Liver (tissue), 8 donors: ENCODE measurements at regions not wholly inside any gene's neighbourhood (a gene's known extent, or its start where the extent isn't known, plus 50 kb on each side); places are given as distances from the start of the nearest gene placed in this dataset.

Experiments used
- DNase-seq: peaks from one replicate; pipeline ENCODE4 v3.0.0-alpha.2; 2017; ENCODE audit warnings: low spot score
- H3K27ac ChIP-seq, 2 donors: one replicate each; pipeline ENCODE4 v1.7.0; 2013; ENCODE audit warnings: inconsistent platforms in 2 of 2, low read length in 2 of 2, control low read depth in 1 of 2, low read depth in 1 of 2, mild to moderate bottlenecking in 1 of 2
- H3K27me3 ChIP-seq, 4 donors: one replicate each; pipeline versions ENCODE4 v1.6.1 to v1.7.0; 2013; ENCODE audit warnings: low read length in 3 of 4, inconsistent platforms in 1 of 4, mild to moderate bottlenecking in 1 of 4, moderate library complexity in 1 of 4; ENCODE audit not compliant: control insufficient read depth in 4 of 4, insufficient read depth in 4 of 4
- H3K36me3 ChIP-seq, 4 donors: one replicate each; pipeline versions ENCODE4 v1.6.1 to v1.7.0; 2013; ENCODE audit warnings: low read length in 3 of 4, mild to moderate bottlenecking in 3 of 4, low read depth in 1 of 4, moderate library complexity in 1 of 4; ENCODE audit not compliant: control insufficient read depth in 4 of 4, insufficient read depth in 3 of 4
- H3K4me1 ChIP-seq, 4 donors: one replicate each; pipeline versions ENCODE4 v1.6.1 to v1.7.0; 2013; ENCODE audit warnings: low read length in 3 of 4, mild to moderate bottlenecking in 3 of 4, moderate library complexity in 1 of 4; ENCODE audit not compliant: control insufficient read depth in 4 of 4, insufficient read depth in 4 of 4
- H3K4me3 ChIP-seq, 3 donors: one replicate each; pipeline versions ENCODE4 v1.6.1 to v1.7.0; 2013; ENCODE audit warnings: low read length in 3 of 3, control low read depth in 1 of 3, low read depth in 1 of 3, mild to moderate bottlenecking in 1 of 3
- H3K9ac ChIP-seq, 2 donors: one replicate each; pipeline ENCODE4 v1.7.0; 2013; ENCODE audit warnings: low read length in 2 of 2, mild to moderate bottlenecking in 2 of 2, moderate library complexity in 2 of 2, control low read depth in 1 of 2, low read depth in 1 of 2
- H3K9me3 ChIP-seq, 4 donors: one replicate each; pipeline versions ENCODE4 v1.6.1 to v1.7.0; 2013; ENCODE audit warnings: low read length in 3 of 4; ENCODE audit not compliant: control insufficient read depth in 4 of 4
- EGR1 ChIP-seq, 2 donors: IDR thresholded peaks; 2 replicates each; pipeline ENCODE4 v1.6.1; 2016 to 2018; ENCODE audit warnings: antibody characterized with exemption in 2 of 2, low read depth in 2 of 2
- FOXA2 ChIP-seq: IDR thresholded peaks from 2 replicates; pipeline ENCODE4 v1.6.1; 2016; ENCODE audit warnings: antibody characterized with exemption
- GABPA ChIP-seq, 2 donors: IDR thresholded peaks in 1 of 2; conservative IDR thresholded peaks in 1 of 2; 2 replicates each; pipeline ENCODE4 v1.6.1; 2016; ENCODE audit warnings: antibody characterized with exemption in 2 of 2, mild to moderate bottlenecking in 1 of 2, moderate library complexity in 1 of 2
- HNF4A ChIP-seq, 2 donors: conservative IDR thresholded peaks; 2 replicates each; pipeline ENCODE4 v1.6.1; 2016; ENCODE audit warnings: antibody characterized with exemption in 2 of 2, mild to moderate bottlenecking in 2 of 2
- HNF4G ChIP-seq: IDR thresholded peaks from 2 replicates; pipeline ENCODE4 v1.6.1; 2016; ENCODE audit warnings: antibody characterized with exemption
- JUND ChIP-seq, 2 donors: IDR thresholded peaks; 2 replicates each; pipeline ENCODE4 v1.6.1; 2016; ENCODE audit warnings: antibody characterized with exemption in 2 of 2
- NR2F2 ChIP-seq: IDR thresholded peaks from 2 replicates; pipeline ENCODE4 v1.6.1; 2016; ENCODE audit warnings: antibody characterized with exemption
- RAD21 ChIP-seq, 2 donors: IDR thresholded peaks; 2 replicates each; pipeline ENCODE4 v1.6.1; 2016; ENCODE audit warnings: antibody characterized with exemption in 2 of 2, mild to moderate bottlenecking in 2 of 2
- REST ChIP-seq: IDR thresholded peaks from 2 replicates; pipeline ENCODE4 v1.6.1; 2016; ENCODE audit warnings: antibody characterized with exemption, mild to moderate bottlenecking
- RXRA ChIP-seq, 2 donors: IDR thresholded peaks; 2 replicates each; pipeline ENCODE4 v1.6.1; 2017 to 2018; ENCODE audit warnings: antibody characterized with exemption in 2 of 2, mild to moderate bottlenecking in 1 of 2
- SP1 ChIP-seq: IDR thresholded peaks from 2 replicates; pipeline ENCODE4 v1.6.1; 2018; ENCODE audit warnings: antibody characterized with exemption, mild to moderate bottlenecking
- TAF1 ChIP-seq: conservative IDR thresholded peaks from 2 replicates; pipeline ENCODE4 v1.6.1; 2016; ENCODE audit warnings: antibody characterized with exemption, mild to moderate bottlenecking
- YY1 ChIP-seq: IDR thresholded peaks from 2 replicates; pipeline ENCODE4 v1.6.1; 2016; ENCODE audit warnings: antibody characterized with exemption, mild to moderate bottlenecking
- WGBS: extraction: QIAGEN DNeasy Blood & Tissue Kit; methylation state at CpG from one replicate; pipeline ENCODE4 v1.1.7; 2013; 5-methylcytosine and 5-hydroxymethylcytosine counted together
- TF ChIP-seq, protein P1 (sequence below): fragments of 150-350 bp; IDR thresholded peaks from 2 replicates; pipeline ENCODE4 v1.5.1; 2017; ENCODE audit warnings: improper control_type of control experiment, low read depth, low read length; ENCODE audit not compliant: missing input control
- TF ChIP-seq, protein P2 (sequence below): IDR thresholded peaks from 2 replicates; pipeline ENCODE4 v1.6.1; 2016; ENCODE audit warnings: antibody characterized with exemption
- TF ChIP-seq, protein P3 (sequence below): IDR thresholded peaks from 2 replicates; pipeline ENCODE4 v1.6.1; 2016; ENCODE audit warnings: antibody characterized with exemption
- donor health status: healthy.
- donor health status: healthy.
- donor health status: healthy.
- donor health status: healthy.
- donor health status: healthy.

DNA sequence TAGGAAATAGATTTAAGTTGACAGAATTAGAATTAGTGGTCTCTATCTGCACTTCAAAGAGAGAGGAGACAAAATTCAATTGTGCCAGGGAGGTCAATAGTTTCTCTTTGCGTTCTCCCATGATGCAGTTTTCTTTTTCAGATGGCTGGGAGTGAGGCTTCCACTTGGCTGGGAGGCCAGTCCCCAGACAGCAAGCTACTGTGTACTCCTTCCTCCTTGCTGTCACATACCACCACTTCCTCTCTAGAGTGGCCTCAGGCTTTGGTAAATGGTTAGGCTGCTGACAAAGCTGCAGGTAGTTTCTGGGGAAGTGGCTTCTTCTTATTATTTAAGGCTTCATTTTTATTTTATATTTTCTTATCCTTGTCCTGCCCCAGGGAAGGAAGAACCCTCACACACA is 106.2 kb upstream of the HS3ST4 start:
- no peaks in the 10 kb centered on the region for H3K4me1 ChIP-seq
- no peak overlapping the region for H3K27ac ChIP-seq
- no peak for TF ChIP-seq HNF4A (conservative IDR thresholded peaks at IDR 0.05)
- H3K36me3 ChIP-seq = no peaks in the 10 kb centered on the region
- H3K9ac ChIP-seq = no peak overlapping the region
- no peak for DNase-seq
- H3K4me3 ChIP-seq = no peak overlapping the region
- WGBS = 70% methylated on average over 1 of the region's 1 CpG
- H3K9me3 ChIP-seq = peaks cover 0 to 3% (median 0%) of the 10 kb centered on the region in 4 donors
- peaks cover 0 to 4% (median 0%) of the 10 kb centered on the region in 4 donors for H3K27me3 ChIP-seq

- Histone ChIP-seq H3K27me3 (peaks cover 0 to 4% (median 0%) of the 10 kb centered on the region in 4 donors), H3K4me1 (no peaks in the 10 kb centered on the region), H3K4me3 (no peak overlapping the region), H3K9ac (no peak overlapping the region), H3K27ac (no peak overlapping the region), H3K36me3 (no peaks in the 10 kb centered on the region), H3K9me3 (no peaks in the 10 kb centered on the region)
- TF ChIP-seq HNF4G (no peak), JUND (IDR thresholded peaks at IDR 0.05) (no peak), REST (no peak), YY1 (no peak), HNF4A (conservative IDR thresholded peaks at IDR 0.05) (no peak), TAF1 (no peak), EGR1 (IDR thresholded peaks at IDR 0.05; ENCODE audit: low read depth in 2 of 2) (no peak), SP1 (no peak), RAD21 (IDR thresholded peaks at IDR 0.05) (no peak), RXRA (IDR thresholded peaks at IDR 0.05) (no peak), FOXA2 (no peak)
- TF ChIP-seq, protein P1, sequence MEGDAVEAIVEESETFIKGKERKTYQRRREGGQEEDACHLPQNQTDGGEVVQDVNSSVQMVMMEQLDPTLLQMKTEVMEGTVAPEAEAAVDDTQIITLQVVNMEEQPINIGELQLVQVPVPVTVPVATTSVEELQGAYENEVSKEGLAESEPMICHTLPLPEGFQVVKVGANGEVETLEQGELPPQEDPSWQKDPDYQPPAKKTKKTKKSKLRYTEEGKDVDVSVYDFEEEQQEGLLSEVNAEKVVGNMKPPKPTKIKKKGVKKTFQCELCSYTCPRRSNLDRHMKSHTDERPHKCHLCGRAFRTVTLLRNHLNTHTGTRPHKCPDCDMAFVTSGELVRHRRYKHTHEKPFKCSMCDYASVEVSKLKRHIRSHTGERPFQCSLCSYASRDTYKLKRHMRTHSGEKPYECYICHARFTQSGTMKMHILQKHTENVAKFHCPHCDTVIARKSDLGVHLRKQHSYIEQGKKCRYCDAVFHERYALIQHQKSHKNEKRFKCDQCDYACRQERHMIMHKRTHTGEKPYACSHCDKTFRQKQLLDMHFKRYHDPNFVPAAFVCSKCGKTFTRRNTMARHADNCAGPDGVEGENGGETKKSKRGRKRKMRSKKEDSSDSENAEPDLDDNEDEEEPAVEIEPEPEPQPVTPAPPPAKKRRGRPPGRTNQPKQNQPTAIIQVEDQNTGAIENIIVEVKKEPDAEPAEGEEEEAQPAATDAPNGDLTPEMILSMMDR = no peak
- TF ChIP-seq, protein P2, sequence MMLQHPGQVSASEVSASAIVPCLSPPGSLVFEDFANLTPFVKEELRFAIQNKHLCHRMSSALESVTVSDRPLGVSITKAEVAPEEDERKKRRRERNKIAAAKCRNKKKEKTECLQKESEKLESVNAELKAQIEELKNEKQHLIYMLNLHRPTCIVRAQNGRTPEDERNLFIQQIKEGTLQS = no peak
- TF ChIP-seq, protein P3, sequence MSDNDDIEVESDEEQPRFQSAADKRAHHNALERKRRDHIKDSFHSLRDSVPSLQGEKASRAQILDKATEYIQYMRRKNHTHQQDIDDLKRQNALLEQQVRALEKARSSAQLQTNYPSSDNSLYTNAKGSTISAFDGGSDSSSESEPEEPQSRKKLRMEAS = no peak
- DNase-seq = no peak
- WGBS = 78% methylated on average over 14 of the region's 14 CpGs
Measured at GRCh38 chr16:25580041-25580440, 111.7 kb upstream of the HS3ST4 start.

DNA sequence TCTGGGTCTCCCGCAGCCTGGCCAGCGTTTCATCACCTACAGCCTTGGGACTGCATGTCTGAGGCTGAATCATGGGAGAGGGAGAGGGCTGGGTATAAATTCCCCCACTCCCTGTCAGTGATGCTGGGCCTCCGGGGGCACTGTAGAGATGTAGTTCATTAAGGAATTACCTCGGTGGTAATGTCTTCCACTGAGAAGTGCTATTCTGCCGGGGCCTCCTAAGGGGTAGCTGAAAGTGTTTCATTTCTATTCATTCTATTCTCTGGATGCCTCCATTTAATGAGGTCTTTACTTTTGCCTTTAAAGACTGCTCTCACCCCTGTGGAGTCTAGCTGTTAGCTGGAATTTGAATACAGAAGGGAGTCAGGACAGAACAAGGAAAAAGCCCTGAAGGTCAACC is 116.4 kb upstream of the HS3ST4 start:
- Histone ChIP-seq H3K36me3 (no peaks in the 10 kb centered on the region), H3K9ac (no peak overlapping the region), H3K9me3 (no peaks in the 10 kb centered on the region), H3K27ac (no peak overlapping the region), H3K4me3 (no peak overlapping the region), H3K27me3 (no peaks in the 10 kb centered on the region), H3K4me1 (no peaks in the 10 kb centered on the region)
- 42% methylated on average over 5 of the region's 5 CpGs for WGBS
- no peak for DNase-seq
- no peak for TF ChIP-seq REST
- TF ChIP-seq EGR1 (IDR thresholded peaks at IDR 0.05; ENCODE audit: low read depth in 2 of 2) = no peak
- no peak for TF ChIP-seq HNF4G
- no peak for TF ChIP-seq HNF4A (conservative IDR thresholded peaks at IDR 0.05)
- TF ChIP-seq, protein P2 = no peak
- no peak for TF ChIP-seq JUND (IDR thresholded peaks at IDR 0.05)
- TF ChIP-seq RXRA (IDR thresholded peaks at IDR 0.05) = no peak
- no peak for TF ChIP-seq NR2F2
- TF ChIP-seq GABPA (IDR thresholded peaks at IDR 0.05 in 1 of 2, conservative IDR thresholded peaks at IDR 0.05 in 1 of 2) = no peak
